Stimulated activated CD4-positive, alpha-beta T cell treated with anti-CD3 and anti-CD28 coated beads, Interleukin-4, amount 100 ng/mL, for 4 hours (primary cell): ENCODE measurements at regions not wholly inside any gene's neighbourhood (a gene's known extent, or its start where the extent isn't known, plus 50 kb on each side); places are given as distances from the start of the nearest gene placed in this dataset.

Source experiments
- DNase-seq, 2 experiments: peaks; one replicate each; pipeline ENCODE4 v3.0.0-alpha.2; 2020

DNA sequence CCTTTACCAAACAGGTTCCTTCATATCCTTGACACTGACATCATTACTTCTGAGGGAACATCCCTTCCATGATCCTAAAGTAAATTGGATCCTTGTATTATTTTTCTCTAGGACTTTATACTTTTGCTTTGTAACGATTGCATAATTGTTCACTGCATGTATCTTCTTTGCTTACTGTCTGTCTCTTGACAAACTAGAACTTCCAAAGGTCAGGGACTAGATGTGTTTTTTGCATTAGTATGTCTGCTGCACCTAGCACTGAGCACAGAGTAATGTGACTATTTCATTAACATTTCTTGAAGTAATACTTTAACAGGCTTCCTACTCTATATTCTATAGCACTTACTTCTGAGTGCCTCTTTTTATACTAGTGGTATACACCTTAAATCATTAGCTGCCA, 976.6 kb upstream of the SORCS1 start:
- no peak for DNase-seq

DNA sequence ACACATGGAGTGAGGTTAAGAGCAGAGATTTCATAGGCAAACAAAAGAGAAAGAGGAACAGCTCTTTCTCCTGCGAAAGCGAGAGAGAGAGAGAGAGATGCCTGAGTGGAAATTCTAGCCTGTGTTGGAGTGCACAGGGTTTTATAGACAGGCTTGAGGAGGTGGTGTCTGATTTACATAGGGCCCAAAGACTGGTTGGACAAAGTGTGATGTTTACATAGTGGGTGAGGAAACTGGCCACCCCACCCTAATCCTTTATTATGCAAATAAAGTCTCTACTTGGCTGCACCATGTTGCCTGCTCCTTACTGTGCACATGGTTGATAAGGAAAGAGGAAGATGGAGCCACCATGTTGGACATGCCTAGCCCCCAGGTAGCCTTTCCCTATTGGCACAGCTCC, 967.8 kb upstream of the SORCS1 start:
- DNase-seq: no peak

- DNase-seq: no peak
These were observed 966.1 kb upstream of the SORCS1 start for GRCh38 chr10:108130575-108130974.

- DNase-seq: no peak
These were observed 947.7 kb upstream of the SORCS1 start for GRCh38 chr10:108112218-108112617.

- no peak for DNase-seq
These were observed 940.1 kb upstream of the SORCS1 start for GRCh38 chr10:108104551-108105156.

GRCh38 chr10:108097258-108097657, 932.8 kb upstream of the SORCS1 start:
- DNase-seq: no peak

GRCh38 chr10:108095932-108096925, 931.7 kb upstream of the SORCS1 start:
- no peak for DNase-seq

GRCh38 chr10:108090476-108091215, 926.1 kb upstream of the SORCS1 start:
- no peak for DNase-seq

DNA sequence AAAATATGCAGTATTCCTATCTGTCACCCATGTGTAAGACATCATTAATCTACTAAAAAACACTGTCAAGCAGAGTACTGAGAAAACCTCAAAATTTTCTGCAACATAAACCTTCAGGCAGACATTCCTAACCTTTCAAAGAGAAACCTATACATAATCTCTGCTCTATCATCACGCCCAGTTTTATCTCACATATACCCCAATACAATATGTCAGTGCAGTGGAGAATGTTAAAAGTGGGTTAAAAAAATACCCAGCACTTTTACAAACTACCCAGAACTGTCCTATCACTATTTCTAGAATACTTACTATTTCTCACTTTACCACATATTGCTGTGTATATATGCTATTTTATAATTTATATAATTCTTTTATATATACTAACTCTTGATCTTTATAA, 922.0 kb upstream of the SORCS1 start:
- DNase-seq: no peak

GRCh38 chr10:108082596-108082995, 918.1 kb upstream of the SORCS1 start:
- DNase-seq: no peak

GRCh38 chr10:108078263-108078662, 913.8 kb upstream of the SORCS1 start:
- no peak for DNase-seq

GRCh38 chr10:108072466-108072865, 908.0 kb upstream of the SORCS1 start:
- DNase-seq: no peak

DNA sequence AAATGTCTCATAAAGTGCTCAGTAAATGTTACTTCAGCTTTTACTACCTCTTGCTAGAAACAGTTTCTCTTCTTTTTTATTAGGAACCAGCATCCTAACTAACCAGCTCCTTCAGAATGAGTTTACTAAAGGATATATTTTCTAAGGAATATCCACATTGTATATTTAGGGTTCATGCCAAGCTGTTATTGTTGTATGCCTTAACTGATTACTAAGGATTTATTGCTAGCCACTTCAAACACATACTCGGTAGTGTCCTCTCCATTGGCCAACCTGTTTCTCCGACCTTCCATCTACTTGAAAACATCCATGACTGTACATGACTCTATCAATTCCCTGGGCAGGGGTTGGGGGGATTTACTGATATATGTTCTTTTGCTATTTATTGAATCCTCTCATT, 906.3 kb upstream of the SORCS1 start:
- DNase-seq: no peak

DNA sequence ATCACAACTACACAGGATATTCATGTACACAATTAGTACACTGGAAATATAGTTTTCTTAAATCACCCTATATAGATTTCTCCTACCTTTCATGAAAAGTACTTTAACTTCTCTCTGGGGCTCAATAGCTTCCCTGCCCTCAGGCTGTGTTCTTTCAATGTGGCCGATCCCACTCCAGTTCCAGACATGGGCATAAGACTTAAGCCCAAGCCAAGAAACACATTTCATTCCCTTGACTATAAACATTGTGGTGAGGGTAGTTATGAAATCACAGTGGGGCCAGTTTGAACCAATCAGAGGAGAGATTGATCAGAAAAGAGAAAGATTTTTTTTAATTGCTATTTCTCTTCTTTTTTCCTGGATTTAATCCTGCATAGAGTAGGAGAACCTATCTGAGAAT, 904.6 kb upstream of the SORCS1 start:
- no peak for DNase-seq

DNA sequence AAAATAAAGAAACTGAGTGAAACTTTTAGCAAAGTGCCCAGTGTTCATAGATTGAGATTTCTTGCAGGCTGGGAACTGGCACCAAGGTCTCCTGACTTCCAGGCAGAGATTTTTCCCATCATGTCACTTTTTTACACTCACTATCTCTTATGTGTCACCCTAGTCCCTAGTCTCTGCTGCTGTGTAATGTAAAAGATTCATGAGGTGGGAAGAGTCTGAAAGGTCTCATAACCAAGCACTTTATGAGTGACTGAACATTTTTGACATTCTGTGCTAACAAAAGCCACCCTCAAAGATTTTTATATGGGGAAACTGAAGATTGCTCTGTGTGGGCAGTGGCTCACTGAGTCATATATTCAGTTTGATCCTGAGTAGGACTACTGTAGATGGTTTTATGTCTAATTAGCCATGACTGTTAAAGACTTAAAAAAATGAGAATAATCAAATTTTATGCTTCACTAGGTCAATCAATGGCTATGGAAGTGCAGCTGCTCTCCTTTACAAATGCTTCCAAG, 900.3 kb upstream of the SORCS1 start:
- DNase-seq: no peak

DNA sequence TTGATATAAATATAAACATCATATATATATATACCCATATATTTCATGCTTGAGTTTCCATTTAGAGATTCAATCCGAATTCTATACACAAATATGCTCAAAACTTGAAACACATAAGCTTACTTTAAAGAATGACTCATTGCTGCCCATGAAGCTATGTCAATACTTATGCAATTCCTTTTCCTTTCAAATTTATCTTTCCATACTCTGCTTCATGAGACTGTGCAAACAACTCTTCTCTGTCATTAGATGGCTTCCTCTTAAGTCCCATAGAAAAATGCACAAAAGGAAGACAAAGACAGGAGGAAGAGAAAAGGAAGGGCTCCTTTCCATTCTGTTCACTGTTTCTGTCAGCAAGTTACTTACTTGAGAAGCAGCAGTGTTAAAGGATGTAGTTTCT, 895.7 kb upstream of the SORCS1 start:
- DNase-seq: no peak

GRCh38 chr10:108055506-108055905, 891.0 kb upstream of the SORCS1 start:
- no peak for DNase-seq

GRCh38 chr10:108052981-108053380, 888.5 kb upstream of the SORCS1 start:
- DNase-seq: no peak

DNA sequence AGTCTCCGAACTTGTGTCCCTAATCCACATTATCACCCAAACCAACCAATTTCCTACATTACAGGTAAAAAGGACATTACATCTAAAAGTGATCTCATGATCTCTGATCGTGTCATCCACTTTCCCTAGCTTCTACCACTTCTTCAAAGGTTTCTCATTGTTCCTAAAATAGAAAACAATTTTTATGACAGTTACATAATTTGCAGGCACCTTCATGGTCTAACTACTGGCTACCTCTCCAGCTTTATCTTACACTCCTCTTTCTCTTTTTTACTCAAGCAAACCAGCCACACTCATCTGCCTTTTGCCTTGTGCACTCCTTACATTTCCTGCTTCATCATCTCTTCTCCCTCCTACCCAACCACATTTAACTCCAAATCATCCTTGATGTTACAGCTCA, 886.7 kb upstream of the SORCS1 start:
- no peak for DNase-seq

DNA sequence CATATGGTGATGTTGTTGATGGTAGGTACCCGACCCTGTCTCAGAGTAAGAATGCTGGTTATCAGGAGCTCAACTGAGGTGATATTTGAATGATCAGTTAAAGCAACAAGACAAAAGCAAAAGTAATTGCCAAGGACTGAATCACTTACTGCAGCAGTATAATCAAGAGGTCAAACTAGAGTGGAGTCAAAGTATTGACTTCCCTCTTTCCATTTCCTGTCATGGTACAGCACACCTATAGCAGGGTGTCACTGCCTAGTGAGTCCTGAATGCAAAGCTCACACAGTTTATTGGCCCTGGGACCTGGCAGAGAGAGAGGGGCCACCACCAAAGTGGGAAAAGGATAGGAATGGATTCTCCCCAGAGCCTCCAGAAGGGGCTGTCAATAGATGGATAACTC, 886.1 kb upstream of the SORCS1 start:
- no peak for DNase-seq

GRCh38 chr10:108049668-108050067, 885.2 kb upstream of the SORCS1 start:
- no peak for DNase-seq

DNA sequence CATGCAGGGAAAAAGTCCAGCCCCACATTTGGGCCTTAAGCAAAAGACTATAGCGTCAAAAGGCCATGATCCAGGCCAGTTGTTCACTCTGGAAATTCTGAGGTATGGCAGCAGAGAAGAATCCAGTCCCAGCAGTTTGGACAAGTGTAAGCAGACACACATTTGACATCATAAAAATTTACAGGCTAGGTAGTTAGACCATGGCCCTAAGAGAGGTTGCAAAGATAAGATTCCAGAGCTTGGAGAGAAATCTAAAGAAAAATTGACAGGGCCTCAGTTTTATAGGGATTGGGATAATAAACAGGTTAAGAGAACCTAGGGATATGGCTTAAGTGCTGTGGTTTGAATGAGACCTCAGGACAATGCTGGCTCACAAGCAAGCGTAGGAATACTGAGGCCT, 884.4 kb upstream of the SORCS1 start:
- DNase-seq: no peak

DNA sequence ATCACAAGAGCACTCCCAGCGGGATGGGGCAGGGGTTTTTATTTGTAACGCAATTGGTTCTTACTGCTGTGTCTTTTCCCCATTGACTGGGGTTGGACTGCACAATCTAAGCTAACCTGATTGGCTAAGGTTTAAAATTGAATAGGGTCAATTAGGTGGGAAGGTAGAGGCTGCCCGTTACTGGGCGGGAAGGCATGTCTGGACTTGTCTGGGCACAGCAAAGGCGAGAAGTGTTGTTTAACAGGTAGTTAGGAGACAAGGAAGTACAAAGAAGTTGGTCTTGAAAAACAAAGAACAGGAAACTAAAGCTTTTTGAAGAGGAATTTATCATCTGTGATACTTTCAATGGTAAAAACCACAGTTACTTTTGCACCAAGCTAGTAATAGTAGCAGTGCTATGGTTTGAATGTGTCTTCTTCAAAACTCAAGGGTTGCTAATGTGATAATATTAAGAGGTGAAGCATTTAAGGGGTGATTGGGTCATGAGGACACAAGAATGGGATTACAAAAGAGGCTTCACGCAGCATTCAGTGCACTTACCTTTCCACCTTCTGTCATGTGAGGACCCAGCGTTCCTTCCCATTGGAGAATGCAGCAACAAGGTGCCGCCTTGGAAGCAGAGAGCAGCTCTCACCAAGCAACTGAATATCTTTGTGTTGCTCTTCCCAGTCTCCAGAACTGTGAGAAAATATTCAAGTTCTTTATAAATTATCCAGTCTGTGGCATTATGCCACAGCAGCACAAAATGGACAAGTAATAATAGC, 875.5 kb upstream of the SORCS1 start:
- no peak for DNase-seq
